HEK293T (cell line): ENCODE measurements at regions not wholly inside any gene's neighbourhood (a gene's known extent, or its start where the extent isn't known, plus 50 kb on each side); places are given as distances from the start of the nearest gene placed in this dataset.
"Not testable (repeated sequence)": the region's sequence is repeated elsewhere in the genome, so short reads cannot be mapped to it uniquely, and the experiment has no call there.

Experiments used
- CTCF ChIA-PET: fragments of 350-600 bp; formaldehyde crosslinking; extraction: SDS; loops from one replicate; lab custom pipeline; 2021; ENCODE audit warnings: antibody characterized with exemption, inconsistent platforms; lab: Yijun Ruan, JAX
- POLR2A ChIA-PET: fragments of 350-600 bp; formaldehyde crosslinking; extraction: SDS; loops from one replicate; lab custom pipeline; 2020; ENCODE audit warnings: antibody characterized with exemption, inconsistent platforms; lab: Yijun Ruan, JAX
- DNase-seq: peaks from one replicate; pipeline ENCODE4 v3.0.0; 2012; ENCODE audit warnings: mixed read lengths; ENCODE audit errors: extremely low spot score
- ARNT ChIP-seq: fragments of 450-650 bp; IDR thresholded peaks from 2 replicates; pipeline ENCODE4 v1.6.1; 2017; ENCODE audit warnings: mild to moderate bottlenecking
- BHLHE40 ChIP-seq: fragments of 450-650 bp; IDR thresholded peaks from 2 replicates; pipeline ENCODE4 v1.6.1; 2016; ENCODE audit warnings: mild to moderate bottlenecking, moderate library complexity, borderline replicate concordance
- CTBP1 ChIP-seq: fragments of 450-650 bp; IDR thresholded peaks from 2 replicates; pipeline ENCODE4 v1.6.1; 2016; ENCODE audit warnings: borderline replicate concordance
- ELF4 ChIP-seq: fragments of 450-650 bp; IDR thresholded peaks from 2 replicates; pipeline ENCODE4 v1.6.1; 2017; ENCODE audit warnings: antibody characterized with exemption
- FOXA1 ChIP-seq: fragments of 450-650 bp; IDR thresholded peaks from 2 replicates; pipeline ENCODE4 v1.6.1; 2016; ENCODE audit warnings: mild to moderate bottlenecking
- FOXK2 ChIP-seq: fragments of 450-650 bp; IDR thresholded peaks from 2 replicates; pipeline ENCODE4 v1.6.1; 2016; ENCODE audit warnings: mild to moderate bottlenecking
- FOXM1 ChIP-seq: fragments of 450-650 bp; IDR thresholded peaks from 2 replicates; pipeline ENCODE4 v1.6.1; 2017; ENCODE audit warnings: mild to moderate bottlenecking, borderline replicate concordance
- HDGF ChIP-seq: fragments of 450-650 bp; IDR thresholded peaks from 2 replicates; pipeline ENCODE4 v1.6.1; 2017; ENCODE audit warnings: antibody characterized with exemption, borderline replicate concordance
- L3MBTL2 ChIP-seq: fragments of 450-650 bp; conservative IDR thresholded peaks from 2 replicates; pipeline ENCODE4 v1.6.1; 2016; ENCODE audit warnings: mild to moderate bottlenecking
- LEF1 ChIP-seq: fragments of 450-650 bp; IDR thresholded peaks from 2 replicates; pipeline ENCODE4 v1.6.1; 2017; ENCODE audit warnings: mild to moderate bottlenecking, borderline replicate concordance
- NFRKB ChIP-seq: fragments of 450-650 bp; IDR thresholded peaks from 2 replicates; pipeline ENCODE4 v1.6.1; 2016; ENCODE audit warnings: mild to moderate bottlenecking, moderate library complexity
- SP1 ChIP-seq: fragments of 450-650 bp; IDR thresholded peaks from 2 replicates; pipeline ENCODE4 v1.6.1; 2017
- SUZ12 ChIP-seq: fragments of 450-650 bp; IDR thresholded peaks from 2 replicates; pipeline ENCODE4 v1.6.1; 2016; ENCODE audit warnings: mild to moderate bottlenecking
- TARDBP ChIP-seq: fragments of 450-650 bp; IDR thresholded peaks from 2 replicates; pipeline ENCODE4 v1.6.1; 2016
- ZNF384 ChIP-seq: fragments of 450-650 bp; IDR thresholded peaks from 2 replicates; pipeline ENCODE4 v1.6.1; 2016
- TF ChIP-seq, protein P1 (sequence below): fragments of 450-650 bp; IDR thresholded peaks from 2 replicates; pipeline ENCODE4 v1.6.1; 2016

DNA sequence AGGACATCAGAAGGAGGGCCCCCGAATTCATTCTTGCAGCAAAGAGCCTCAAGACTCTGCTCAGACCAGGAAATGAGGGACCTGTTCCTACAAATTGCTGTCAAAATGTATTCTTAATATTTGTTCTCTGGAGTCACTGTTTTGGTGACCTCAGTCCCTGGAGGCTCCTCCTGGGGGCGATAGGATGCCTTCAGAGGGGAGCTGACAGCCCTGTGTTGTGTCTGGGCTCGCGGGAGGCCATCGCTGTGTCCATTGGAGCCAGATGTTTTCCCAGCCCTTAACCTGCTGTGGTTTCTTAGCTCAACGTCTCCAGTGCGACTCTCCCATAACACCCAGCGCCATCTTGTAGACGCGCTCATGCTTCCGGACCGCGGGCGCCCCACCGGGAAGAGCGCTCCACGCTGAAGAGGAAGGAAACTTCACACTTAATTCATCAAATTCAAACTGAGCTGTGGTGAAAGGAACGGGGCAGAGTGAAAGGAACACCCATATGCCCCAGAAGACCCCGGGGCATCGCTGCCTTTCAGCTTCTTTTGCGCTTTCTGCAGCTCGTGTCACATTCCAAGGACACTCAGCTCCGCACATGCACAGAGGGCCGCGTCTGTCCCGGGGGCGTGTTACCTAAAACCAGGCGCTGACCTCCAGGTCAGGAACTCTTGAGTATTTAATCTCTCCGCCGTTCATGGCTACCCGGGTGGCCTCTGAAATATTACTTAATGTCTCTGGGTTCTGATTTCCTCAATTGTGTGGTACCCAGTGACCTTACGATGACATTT lies 112.3 kb upstream of the GDNF start:
- ChIA-PET POLR2A (no interaction called here), CTCF (no interaction called here)
- TF ChIP-seq ELF4 (no peak), L3MBTL2 (no peak), BHLHE40 (no peak), SP1 (no peak), NFRKB (no peak), FOXM1 (no peak), LEF1 (no peak), CTBP1 (no peak)
- TF ChIP-seq, protein P1, sequence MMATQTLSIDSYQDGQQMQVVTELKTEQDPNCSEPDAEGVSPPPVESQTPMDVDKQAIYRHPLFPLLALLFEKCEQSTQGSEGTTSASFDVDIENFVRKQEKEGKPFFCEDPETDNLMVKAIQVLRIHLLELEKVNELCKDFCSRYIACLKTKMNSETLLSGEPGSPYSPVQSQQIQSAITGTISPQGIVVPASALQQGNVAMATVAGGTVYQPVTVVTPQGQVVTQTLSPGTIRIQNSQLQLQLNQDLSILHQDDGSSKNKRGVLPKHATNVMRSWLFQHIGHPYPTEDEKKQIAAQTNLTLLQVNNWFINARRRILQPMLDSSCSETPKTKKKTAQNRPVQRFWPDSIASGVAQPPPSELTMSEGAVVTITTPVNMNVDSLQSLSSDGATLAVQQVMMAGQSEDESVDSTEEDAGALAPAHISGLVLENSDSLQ: no peak
- no peak for DNase-seq

DNA sequence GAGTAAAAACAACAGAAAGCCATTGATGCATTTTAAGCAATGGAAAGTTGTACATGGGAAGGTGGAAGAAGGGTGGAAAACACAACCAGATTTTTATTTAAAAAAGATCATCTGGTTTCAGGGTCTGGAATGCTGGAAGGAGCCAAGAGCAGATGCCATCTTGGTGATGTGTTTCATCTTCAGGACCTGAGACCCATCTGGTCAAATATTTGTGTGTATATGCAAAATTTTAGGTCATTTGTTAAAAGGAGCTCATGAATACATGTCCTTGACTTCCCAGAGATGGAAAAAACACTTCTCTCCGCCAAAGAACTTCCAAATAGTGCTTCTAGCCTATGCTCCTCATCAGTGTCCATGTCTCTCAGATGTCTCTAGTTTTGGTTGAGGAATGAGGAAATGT lies 110.6 kb upstream of the GDNF start:
- no peak for DNase-seq
- ChIA-PET CTCF (no interaction called here), POLR2A (no interaction called here)
- TF ChIP-seq TARDBP: no peak
- TF ChIP-seq, protein P1: no peak
- no peak for TF ChIP-seq ELF4
- TF ChIP-seq L3MBTL2: no peak
- no peak for TF ChIP-seq SUZ12
- TF ChIP-seq LEF1: no peak
- no peak for TF ChIP-seq SP1
- TF ChIP-seq FOXM1: no peak
- no peak for TF ChIP-seq BHLHE40
- TF ChIP-seq ZNF384: no peak
- TF ChIP-seq ARNT: no peak
- TF ChIP-seq NFRKB: no peak
- no peak for TF ChIP-seq FOXA1
- no peak for TF ChIP-seq CTBP1

DNA sequence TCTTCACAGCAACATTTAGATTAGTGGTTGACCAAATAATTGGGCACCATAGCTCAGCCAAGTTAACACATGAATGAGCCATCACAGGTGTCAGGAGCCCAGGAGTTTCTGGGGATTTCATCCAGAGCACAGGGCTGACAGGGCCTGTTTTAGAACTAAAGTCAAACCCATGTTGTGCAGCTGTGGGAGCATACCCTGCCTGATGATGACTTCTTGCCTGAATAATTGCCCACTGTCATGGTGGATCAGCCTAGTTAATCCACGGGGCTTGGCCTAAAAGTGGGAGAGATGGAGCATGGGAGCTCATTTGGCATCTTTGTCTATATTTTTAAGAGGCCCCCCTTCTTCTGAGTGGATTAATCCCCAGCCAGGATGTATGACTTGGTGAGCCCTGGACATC lies 105.6 kb upstream of the GDNF start:
- CTCF ChIA-PET: no interaction called here
- TF ChIP-seq ZNF384: no peak
- TF ChIP-seq FOXA1: no peak
- TF ChIP-seq ELF4: no peak
- TF ChIP-seq ARNT: no peak
- no peak for TF ChIP-seq FOXK2
- no peak for TF ChIP-seq L3MBTL2
- TF ChIP-seq CTBP1: no peak
- no peak for TF ChIP-seq SP1
- DNase-seq: no peak
- POLR2A ChIA-PET: no interaction called here

DNA sequence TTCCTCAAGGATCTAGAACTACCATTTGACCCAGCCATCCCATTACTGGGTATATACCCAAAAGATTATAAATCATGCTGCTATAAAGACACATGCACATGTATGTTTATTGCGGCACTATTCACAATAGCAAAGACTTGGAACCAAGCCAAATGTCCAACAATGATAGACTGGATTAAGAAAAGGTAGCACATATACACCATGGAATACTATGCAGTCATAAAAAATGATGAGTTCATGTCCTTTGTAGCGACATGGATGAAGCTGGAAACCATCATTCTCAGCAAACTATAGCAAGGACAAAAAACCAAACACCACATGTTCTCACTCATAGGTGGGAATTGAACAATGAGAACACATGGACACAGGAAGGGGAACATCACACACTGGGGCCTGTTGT lies 103.3 kb upstream of the GDNF start:
- CTCF ChIA-PET, DNase-seq, POLR2A ChIA-PET: not testable (repeated sequence)

DNA sequence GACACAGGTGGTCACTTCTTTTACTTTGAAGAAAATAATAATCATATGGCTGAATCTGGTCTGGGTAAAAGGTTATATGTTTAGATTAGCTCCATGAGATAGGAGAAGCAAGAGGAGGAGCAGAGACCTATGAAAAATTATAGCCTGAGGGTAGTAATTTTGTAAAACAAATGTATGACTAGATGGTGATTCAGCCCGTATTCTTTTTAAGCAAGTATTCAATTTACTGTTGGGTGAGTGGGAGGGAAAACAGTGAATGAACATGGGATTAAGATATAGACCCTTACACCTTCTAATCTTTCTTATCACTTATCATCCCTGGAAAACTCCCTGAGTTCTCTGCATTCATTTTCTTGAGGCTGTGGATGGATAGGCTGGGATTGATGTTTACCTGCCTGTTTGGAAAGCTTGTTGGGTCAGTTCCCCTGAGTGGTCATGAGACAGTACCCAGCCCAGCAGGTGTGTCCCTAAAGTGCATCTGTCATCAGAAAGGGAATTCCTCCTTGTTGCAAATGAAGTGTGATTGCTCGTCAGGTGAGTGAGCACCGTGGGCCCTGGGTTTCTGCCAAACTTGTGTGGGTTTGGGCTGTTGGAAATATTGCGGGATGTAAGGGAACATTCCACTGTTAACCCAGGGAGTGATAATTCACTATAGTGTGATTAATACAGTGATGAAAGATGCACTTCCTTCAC lies 101.2 kb upstream of the GDNF start:
- ChIA-PET POLR2A (no interaction called here), CTCF (interaction anchor here (0.7 kb wide), 1 partner anchor 216 kb away, joined by 3 read pairs; no protein-coding TSS in a partner anchor)
- DNase-seq: no peak
- TF ChIP-seq LEF1 (no peak), FOXM1 (no peak), FOXA1 (no peak), BHLHE40 (no peak), FOXK2 (no peak)

DNA sequence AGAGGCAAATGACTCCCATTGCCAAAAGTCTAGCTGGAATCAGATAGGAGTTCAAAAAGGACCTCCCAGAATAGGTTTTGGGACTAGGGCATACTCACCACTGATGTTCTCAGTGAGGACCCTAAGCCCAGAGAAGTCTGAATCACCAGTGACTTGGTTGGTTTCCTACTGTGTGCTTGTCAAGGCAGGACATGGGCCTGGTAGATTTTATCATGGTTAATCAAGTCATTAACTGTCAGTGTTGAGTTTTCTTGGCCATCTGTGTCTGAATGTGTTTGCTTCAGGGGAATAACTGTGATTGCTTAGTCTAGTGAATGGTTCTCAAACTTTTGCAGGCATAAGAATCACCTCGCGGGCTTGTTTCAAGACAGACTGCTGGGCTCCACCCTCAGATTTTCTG lies 99.0 kb upstream of the GDNF start:
- CTCF ChIA-PET: no interaction called here
- TF ChIP-seq, protein P1: no peak
- TF ChIP-seq FOXK2: no peak
- no peak for TF ChIP-seq FOXM1
- no peak for TF ChIP-seq CTBP1
- no peak for TF ChIP-seq ARNT
- TF ChIP-seq FOXA1: no peak
- no peak for TF ChIP-seq SP1
- TF ChIP-seq HDGF: no peak
- TF ChIP-seq ZNF384: no peak
- no peak for TF ChIP-seq SUZ12
- TF ChIP-seq ELF4: no peak
- TF ChIP-seq NFRKB: no peak
- DNase-seq: no peak
- POLR2A ChIA-PET: no interaction called here
